Liver (tissue), 3 donors: ENCODE measurements at regions not wholly inside any gene's neighbourhood (a gene's known extent, or its start where the extent isn't known, plus 50 kb on each side); places are given as distances from the start of the nearest gene placed in this dataset.

Source experiments
- ATF3 ChIP-seq: IDR thresholded peaks from 2 replicates; pipeline ENCODE4 v1.6.1; 2016; ENCODE audit warnings: antibody characterized with exemption
- CTCF ChIP-seq: fragments of 150-350 bp; IDR thresholded peaks from 2 replicates; pipeline ENCODE4 v1.5.1; 2017; ENCODE audit warnings: improper control_type of control experiment, low read depth, low read length; ENCODE audit not compliant: missing input control
- EGR1 ChIP-seq, 2 donors: IDR thresholded peaks; 2 replicates each; pipeline ENCODE4 v1.6.1; 2016 to 2018; ENCODE audit warnings: antibody characterized with exemption in 2 of 2, low read depth in 2 of 2
- FOXA1 ChIP-seq: IDR thresholded peaks from 2 replicates; pipeline ENCODE4 v1.6.1; 2016; ENCODE audit warnings: antibody characterized with exemption
- GABPA ChIP-seq, 2 donors: IDR thresholded peaks in 1 of 2; conservative IDR thresholded peaks in 1 of 2; 2 replicates each; pipeline ENCODE4 v1.6.1; 2016; ENCODE audit warnings: antibody characterized with exemption in 2 of 2, mild to moderate bottlenecking in 1 of 2, moderate library complexity in 1 of 2
- HNF4A ChIP-seq, 2 donors: conservative IDR thresholded peaks; 2 replicates each; pipeline ENCODE4 v1.6.1; 2016; ENCODE audit warnings: antibody characterized with exemption in 2 of 2, mild to moderate bottlenecking in 2 of 2
- JUND ChIP-seq, 2 donors: IDR thresholded peaks; 2 replicates each; pipeline ENCODE4 v1.6.1; 2016; ENCODE audit warnings: antibody characterized with exemption in 2 of 2
- RAD21 ChIP-seq, 2 donors: IDR thresholded peaks; 2 replicates each; pipeline ENCODE4 v1.6.1; 2016; ENCODE audit warnings: antibody characterized with exemption in 2 of 2, mild to moderate bottlenecking in 2 of 2
- REST ChIP-seq: IDR thresholded peaks from 2 replicates; pipeline ENCODE4 v1.6.1; 2016; ENCODE audit warnings: antibody characterized with exemption, mild to moderate bottlenecking
- RXRA ChIP-seq, 2 donors: IDR thresholded peaks; 2 replicates each; pipeline ENCODE4 v1.6.1; 2017 to 2018; ENCODE audit warnings: antibody characterized with exemption in 2 of 2, mild to moderate bottlenecking in 1 of 2
- SP1 ChIP-seq: IDR thresholded peaks from 2 replicates; pipeline ENCODE4 v1.6.1; 2018; ENCODE audit warnings: antibody characterized with exemption, mild to moderate bottlenecking
- TAF1 ChIP-seq: conservative IDR thresholded peaks from 2 replicates; pipeline ENCODE4 v1.6.1; 2016; ENCODE audit warnings: antibody characterized with exemption, mild to moderate bottlenecking
- YY1 ChIP-seq: IDR thresholded peaks from 2 replicates; pipeline ENCODE4 v1.6.1; 2016; ENCODE audit warnings: antibody characterized with exemption, mild to moderate bottlenecking
- ZBTB33 ChIP-seq: IDR thresholded peaks from 2 replicates; pipeline ENCODE4 v1.6.1; 2016; ENCODE audit warnings: antibody characterized with exemption
- donor health status: healthy.
- donor health status: healthy.

GRCh38 chr2:123211181-123211580 is 813.9 kb upstream of the CNTNAP5 start:
- TF ChIP-seq CTCF, result no peak
- no peak for TF ChIP-seq EGR1 (IDR thresholded peaks at IDR 0.05; ENCODE audit: low read depth in 2 of 2)
- TF ChIP-seq ATF3, result no peak
- no peak for TF ChIP-seq TAF1
- no peak for TF ChIP-seq FOXA1
- no peak for TF ChIP-seq JUND (IDR thresholded peaks at IDR 0.05)
- TF ChIP-seq YY1, result no peak
- TF ChIP-seq ZBTB33, result no peak
- TF ChIP-seq REST, result no peak
- TF ChIP-seq GABPA (IDR thresholded peaks at IDR 0.05 in 1 of 2, conservative IDR thresholded peaks at IDR 0.05 in 1 of 2), result no peak
- TF ChIP-seq RXRA (IDR thresholded peaks at IDR 0.05), result no peak
- no peak for TF ChIP-seq SP1
- TF ChIP-seq RAD21 (IDR thresholded peaks at IDR 0.05), result no peak
- no peak for TF ChIP-seq HNF4A (conservative IDR thresholded peaks at IDR 0.05)
